BJ (cell line): ENCODE measurements at regions not wholly inside any gene's neighbourhood (a gene's known extent, or its start where the extent isn't known, plus 50 kb on each side); places are given as distances from the start of the nearest gene placed in this dataset.

Experiments
- CTCF ChIA-PET: fragments of 350-600 bp; formaldehyde crosslinking; extraction: SDS; loops from one replicate; lab custom pipeline; 2021; ENCODE audit warnings: antibody characterized with exemption, inconsistent platforms; lab: Yijun Ruan, JAX
- POLR2A ChIA-PET: fragments of 300-600 bp; sonication (Branson Sonifier 250); formaldehyde crosslinking; extraction: SDS; loops from one replicate; lab custom pipeline; 2021; ENCODE audit warnings: antibody characterized with exemption; lab: Charles Lee
- DNase-seq: peaks from one replicate; pipeline ENCODE4 v3.0.0-alpha.2; 2011; ENCODE audit warnings: low read depth
- H3K27me3 ChIP-seq: 2 replicates; pipeline ENCODE4 v1.6.0; 2011; ENCODE audit warnings: low read length; ENCODE audit not compliant: control insufficient read depth, insufficient read depth
- H3K36me3 ChIP-seq: 2 replicates; pipeline ENCODE4 v1.5.1; 2011; ENCODE audit warnings: low read length; ENCODE audit not compliant: control insufficient read depth, insufficient read depth
- H3K4me3 ChIP-seq: 2 replicates; pipeline ENCODE4 v1.5.1; 2011; ENCODE audit warnings: low read depth, mild to moderate bottlenecking, control low read depth, low read length
- TF ChIP-seq, protein P1 (sequence below): IDR thresholded peaks from 2 replicates; pipeline ENCODE4 v1.5.1; 2011; ENCODE audit warnings: low read depth, mild to moderate bottlenecking, control low read depth, inconsistent platforms, low read length, moderate library complexity; ENCODE audit not compliant: insufficient read depth

DNA sequence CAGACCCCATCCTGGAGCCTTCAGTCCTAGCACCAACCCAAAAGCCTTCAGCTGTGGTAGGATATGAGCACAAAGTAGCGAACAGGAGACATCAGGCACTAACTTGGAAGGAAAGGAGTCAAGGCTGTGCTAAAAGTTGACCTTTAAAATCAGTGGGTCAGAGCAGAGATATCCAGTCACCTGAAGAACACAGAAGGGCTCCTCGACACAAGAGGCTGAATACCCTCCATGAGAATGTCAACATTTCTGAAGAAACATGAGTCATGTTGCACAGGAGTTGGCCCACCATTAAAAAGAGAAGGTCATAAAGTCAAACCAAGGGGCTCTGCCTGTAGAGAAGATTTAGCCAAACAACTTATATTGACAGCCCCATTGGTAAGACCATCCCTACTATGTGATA lies 172.5 kb downstream of the PLPP3 start:
- no peaks in the 10 kb centered on the region for H3K36me3 ChIP-seq
- no peaks in the 10 kb centered on the region for H3K27me3 ChIP-seq
- no peak for DNase-seq
- no peak overlapping the region for H3K4me3 ChIP-seq
- CTCF ChIA-PET: no interaction called here
- TF ChIP-seq, protein P1, sequence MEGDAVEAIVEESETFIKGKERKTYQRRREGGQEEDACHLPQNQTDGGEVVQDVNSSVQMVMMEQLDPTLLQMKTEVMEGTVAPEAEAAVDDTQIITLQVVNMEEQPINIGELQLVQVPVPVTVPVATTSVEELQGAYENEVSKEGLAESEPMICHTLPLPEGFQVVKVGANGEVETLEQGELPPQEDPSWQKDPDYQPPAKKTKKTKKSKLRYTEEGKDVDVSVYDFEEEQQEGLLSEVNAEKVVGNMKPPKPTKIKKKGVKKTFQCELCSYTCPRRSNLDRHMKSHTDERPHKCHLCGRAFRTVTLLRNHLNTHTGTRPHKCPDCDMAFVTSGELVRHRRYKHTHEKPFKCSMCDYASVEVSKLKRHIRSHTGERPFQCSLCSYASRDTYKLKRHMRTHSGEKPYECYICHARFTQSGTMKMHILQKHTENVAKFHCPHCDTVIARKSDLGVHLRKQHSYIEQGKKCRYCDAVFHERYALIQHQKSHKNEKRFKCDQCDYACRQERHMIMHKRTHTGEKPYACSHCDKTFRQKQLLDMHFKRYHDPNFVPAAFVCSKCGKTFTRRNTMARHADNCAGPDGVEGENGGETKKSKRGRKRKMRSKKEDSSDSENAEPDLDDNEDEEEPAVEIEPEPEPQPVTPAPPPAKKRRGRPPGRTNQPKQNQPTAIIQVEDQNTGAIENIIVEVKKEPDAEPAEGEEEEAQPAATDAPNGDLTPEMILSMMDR: no peak
- POLR2A ChIA-PET: no interaction called here

DNA sequence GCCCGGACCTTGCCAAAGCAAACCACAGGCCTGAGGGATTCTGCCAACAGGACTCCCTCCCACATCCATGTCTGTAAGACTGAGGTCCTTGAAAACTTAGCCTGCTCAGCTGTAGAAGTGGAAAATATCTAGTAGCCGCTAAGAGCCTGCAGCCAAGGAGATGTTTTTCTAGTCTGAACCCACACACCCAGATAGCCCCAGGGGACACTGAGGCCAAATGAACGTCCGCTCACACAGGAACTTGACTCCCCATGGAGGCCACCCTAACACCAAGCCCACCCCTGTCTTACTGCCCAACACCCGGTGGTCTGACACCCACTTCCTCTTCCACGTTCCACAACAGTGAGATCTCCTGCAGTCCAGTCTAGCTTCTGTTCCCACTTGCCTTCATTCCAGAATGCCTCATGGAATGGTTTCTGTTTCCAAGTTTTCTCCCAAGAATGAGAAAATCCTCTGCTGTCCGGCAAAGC lies 174.8 kb downstream of the PLPP3 start:
- H3K27me3 ChIP-seq: no peaks in the 10 kb centered on the region
- no peak for DNase-seq
- no peaks in the 10 kb centered on the region for H3K36me3 ChIP-seq
- CTCF ChIA-PET: interaction anchor here (0.6 kb wide), 1 partner anchor 1079 kb away, joined by 3 read pairs; no protein-coding TSS in a partner anchor
- H3K4me3 ChIP-seq: no peak overlapping the region
- POLR2A ChIA-PET: no interaction called here
- TF ChIP-seq, protein P1: no peak

DNA sequence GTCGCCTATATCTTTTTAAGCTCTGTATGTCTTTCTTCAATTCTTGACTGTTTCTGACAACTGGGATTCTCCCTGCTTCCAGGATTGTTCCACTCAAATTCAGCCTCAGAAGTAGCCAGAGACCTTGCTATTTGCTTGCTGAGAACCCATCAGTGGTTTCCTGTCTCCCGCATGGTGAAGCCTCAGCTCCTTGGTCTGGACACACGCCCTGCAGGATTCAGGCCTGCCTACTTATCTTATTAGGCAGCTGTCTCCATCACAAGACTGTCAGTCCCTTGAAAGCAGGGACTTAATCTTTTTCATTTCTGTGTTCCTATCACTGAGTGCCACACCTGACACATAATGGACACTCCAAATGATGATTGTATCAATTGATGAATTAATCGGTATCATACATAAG lies 175.3 kb downstream of the PLPP3 start:
- Histone ChIP-seq H3K4me3 (no peak overlapping the region), H3K27me3 (no peaks in the 10 kb centered on the region), H3K36me3 (no peaks in the 10 kb centered on the region)
- POLR2A ChIA-PET: no interaction called here
- no peak for DNase-seq
- CTCF ChIA-PET: interaction anchor here (0.6 kb wide), 1 partner anchor 1078 kb away, joined by 3 read pairs; no protein-coding TSS in a partner anchor
- TF ChIP-seq, protein P1: no peak

DNA sequence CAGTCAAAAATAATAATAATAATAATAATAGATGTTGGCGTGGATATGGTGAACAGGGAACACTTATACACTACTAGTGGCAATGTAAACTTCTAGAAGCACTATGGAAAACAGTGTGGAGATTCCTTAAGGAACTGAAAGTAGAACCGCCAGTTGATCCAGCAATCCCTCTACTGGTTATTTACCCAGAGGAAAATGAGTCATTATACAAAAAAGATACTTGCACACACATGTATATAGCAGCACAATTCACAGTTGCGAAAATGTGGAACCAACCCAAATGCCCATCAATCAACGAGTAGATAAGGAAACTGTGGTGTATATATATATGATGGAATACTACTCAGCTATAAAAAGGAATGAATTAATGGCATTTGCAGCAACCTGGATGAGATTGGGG lies 176.0 kb downstream of the PLPP3 start:
- no peaks in the 10 kb centered on the region for H3K27me3 ChIP-seq
- H3K4me3 ChIP-seq: no peak overlapping the region
- DNase-seq: no peak
- H3K36me3 ChIP-seq: no peaks in the 10 kb centered on the region
- ChIA-PET POLR2A (no interaction called here), CTCF (no interaction called here)
- TF ChIP-seq, protein P1: no peak

DNA sequence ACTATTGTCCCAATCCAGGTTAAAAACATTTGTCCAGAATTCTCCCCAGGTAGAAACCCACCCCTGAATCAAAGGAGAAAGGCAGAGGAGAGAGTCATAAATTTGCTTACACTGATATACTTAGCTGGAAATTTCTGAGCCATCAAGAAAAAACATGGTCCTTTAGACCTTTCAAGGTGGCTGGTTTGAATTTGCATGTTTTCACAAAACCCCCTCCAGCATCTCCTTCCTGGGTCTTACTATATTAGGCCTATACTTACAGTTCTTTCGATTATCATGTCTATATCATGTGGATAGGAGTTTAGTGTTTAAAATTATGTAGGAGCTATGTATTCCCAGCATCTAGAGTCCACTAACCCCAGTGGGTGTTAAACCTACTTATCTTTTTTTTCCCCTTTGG lies 178.2 kb downstream of the PLPP3 start:
- ChIA-PET CTCF (no interaction called here), POLR2A (no interaction called here)
- TF ChIP-seq, protein P1: no peak
- Histone ChIP-seq H3K4me3 (no peak overlapping the region), H3K27me3 (no peaks in the 10 kb centered on the region), H3K36me3 (no peaks in the 10 kb centered on the region)
- DNase-seq: no peak
